GM12864 (cell line): ENCODE measurements at regions not wholly inside any gene's neighbourhood (a gene's known extent, or its start where the extent isn't known, plus 50 kb on each side); places are given as distances from the start of the nearest gene placed in this dataset.

Experiments used
- DNase-seq: peaks from one replicate; pipeline ENCODE4 v3.0.0-alpha.2; 2011; ENCODE audit warnings: low read depth
- H3K4me3 ChIP-seq: 2 replicates; pipeline ENCODE4 v1.5.1; 2011; ENCODE audit warnings: mild to moderate bottlenecking, low read depth, low read length, control low read depth
- CTCF ChIP-seq: IDR thresholded peaks from 2 replicates; pipeline ENCODE4 v1.5.1; 2011; ENCODE audit warnings: low read depth, mild to moderate bottlenecking, moderate library complexity, low read length, control low read depth, inconsistent platforms; ENCODE audit errors: missing control alignments

- DNase-seq, result no peak
- no peak for TF ChIP-seq CTCF
- H3K4me3 ChIP-seq, result no peak overlapping the region
Observed at GRCh38 chr15:85980946-85981345, 98.7 kb upstream of the AGBL1 start.

DNA sequence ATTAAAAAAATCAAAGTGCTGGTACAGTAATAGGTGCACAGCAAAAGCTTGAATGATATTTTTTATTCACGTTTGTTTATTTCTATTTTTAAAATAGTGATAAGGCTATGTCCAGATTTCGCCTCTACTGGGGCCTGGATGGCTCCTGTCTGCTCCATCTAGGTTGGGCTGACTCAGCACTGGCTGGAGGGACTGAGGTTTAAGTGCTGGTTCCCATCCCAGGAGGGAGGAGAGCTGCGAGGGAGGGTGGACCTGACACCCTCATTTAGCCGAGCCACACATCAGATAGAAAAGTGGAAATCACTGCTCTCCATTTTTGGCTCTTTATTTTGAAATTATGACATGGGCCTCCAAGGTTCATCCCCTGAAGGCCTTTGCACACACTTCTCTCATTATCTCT is 95.4 kb upstream of the AGBL1 start:
- no peak for TF ChIP-seq CTCF
- H3K4me3 ChIP-seq, result no peak overlapping the region
- DNase-seq, result no peak

DNA sequence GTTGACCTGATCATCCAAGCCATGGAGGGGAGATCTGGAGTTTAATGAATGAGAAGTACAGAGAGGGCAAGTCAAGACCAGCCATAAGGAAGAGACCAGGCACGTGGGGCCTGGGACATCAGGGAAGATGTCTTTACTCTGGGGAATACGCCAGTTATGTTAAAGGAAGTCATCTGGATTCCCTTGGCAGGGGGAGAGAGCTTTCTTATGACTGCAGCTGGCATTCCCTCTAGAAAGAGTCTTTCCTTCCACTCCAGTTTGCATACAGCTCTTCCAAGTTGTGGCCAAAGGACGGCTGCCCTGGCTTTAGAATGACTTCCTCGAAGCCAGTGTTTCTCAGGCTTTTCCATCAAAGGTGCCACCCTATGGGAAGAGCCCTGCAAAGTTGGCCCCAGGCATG is 93.6 kb upstream of the AGBL1 start:
- no peak for DNase-seq
- no peak overlapping the region for H3K4me3 ChIP-seq
- TF ChIP-seq CTCF, result no peak

- no peak for DNase-seq
- H3K4me3 ChIP-seq, result no peak overlapping the region
- no peak for TF ChIP-seq CTCF
Observed at GRCh38 chr15:85986741-85987140, 92.9 kb upstream of the AGBL1 start.

DNA sequence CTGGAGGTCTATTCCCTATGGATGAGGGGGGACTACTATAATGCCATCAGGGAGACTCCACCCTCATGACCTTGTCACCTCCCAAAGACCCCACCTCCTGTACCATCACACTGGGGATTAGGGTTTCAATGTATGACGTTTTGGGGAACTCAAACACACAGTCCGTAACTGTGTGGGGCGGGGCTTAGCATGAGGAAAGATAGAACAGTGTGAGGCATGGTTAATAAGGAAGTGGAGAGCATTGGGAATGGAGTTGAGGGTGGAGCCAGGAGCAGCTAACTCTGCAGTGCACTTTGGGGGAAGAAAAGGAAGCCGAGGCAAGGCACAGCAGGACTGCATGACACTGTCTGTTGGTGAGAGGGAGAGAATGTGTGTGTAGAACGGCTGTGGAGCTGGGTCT is 90.9 kb upstream of the AGBL1 start:
- H3K4me3 ChIP-seq, result no peak overlapping the region
- DNase-seq, result no peak
- TF ChIP-seq CTCF, result no peak

GRCh38 chr15:85992224-85992623 is 87.4 kb upstream of the AGBL1 start:
- no peak for TF ChIP-seq CTCF
- no peak for DNase-seq
- no peak overlapping the region for H3K4me3 ChIP-seq

GRCh38 chr15:85993116-85993515 is 86.6 kb upstream of the AGBL1 start:
- no peak for DNase-seq
- TF ChIP-seq CTCF, result no peak

More at GRCh38 chr15:85993116-85993515, 86.6 kb upstream of the AGBL1 start:
- H3K4me3 ChIP-seq, result no peak overlapping the region
